HUES6 (cell line): ENCODE measurements at regions not wholly inside any gene's neighbourhood (a gene's known extent, or its start where the extent isn't known, plus 50 kb on each side); places are given as distances from the start of the nearest gene placed in this dataset.

Experiments used
- H3K27ac ChIP-seq: 2 replicates; pipeline ENCODE4 v1.7.0; 2013; ENCODE audit warnings: low read depth, mild to moderate bottlenecking, low read length, inconsistent platforms
- H3K27me3 ChIP-seq: 2 replicates; pipeline ENCODE4 v1.6.1; 2013; ENCODE audit warnings: low read length; ENCODE audit not compliant: control insufficient read depth, insufficient read depth
- H3K36me3 ChIP-seq: 2 replicates; pipeline ENCODE4 v1.6.1; 2013; ENCODE audit warnings: low read length; ENCODE audit not compliant: control insufficient read depth, insufficient read depth
- H3K4me1 ChIP-seq: 2 replicates; pipeline ENCODE4 v1.6.1; 2013; ENCODE audit warnings: low read length; ENCODE audit not compliant: control insufficient read depth, insufficient read depth
- H3K4me3 ChIP-seq: 2 replicates; pipeline ENCODE4 v1.5.1; 2013; ENCODE audit warnings: low read depth, low read length
- H3K9ac ChIP-seq: one replicate; pipeline ENCODE4 v1.6.1; 2013; ENCODE audit warnings: mild to moderate bottlenecking, low read length
- H3K9me3 ChIP-seq: 2 replicates; pipeline ENCODE4 v1.6.1; 2013; ENCODE audit warnings: low read depth, low read length; ENCODE audit not compliant: control insufficient read depth, insufficient read depth

DNA sequence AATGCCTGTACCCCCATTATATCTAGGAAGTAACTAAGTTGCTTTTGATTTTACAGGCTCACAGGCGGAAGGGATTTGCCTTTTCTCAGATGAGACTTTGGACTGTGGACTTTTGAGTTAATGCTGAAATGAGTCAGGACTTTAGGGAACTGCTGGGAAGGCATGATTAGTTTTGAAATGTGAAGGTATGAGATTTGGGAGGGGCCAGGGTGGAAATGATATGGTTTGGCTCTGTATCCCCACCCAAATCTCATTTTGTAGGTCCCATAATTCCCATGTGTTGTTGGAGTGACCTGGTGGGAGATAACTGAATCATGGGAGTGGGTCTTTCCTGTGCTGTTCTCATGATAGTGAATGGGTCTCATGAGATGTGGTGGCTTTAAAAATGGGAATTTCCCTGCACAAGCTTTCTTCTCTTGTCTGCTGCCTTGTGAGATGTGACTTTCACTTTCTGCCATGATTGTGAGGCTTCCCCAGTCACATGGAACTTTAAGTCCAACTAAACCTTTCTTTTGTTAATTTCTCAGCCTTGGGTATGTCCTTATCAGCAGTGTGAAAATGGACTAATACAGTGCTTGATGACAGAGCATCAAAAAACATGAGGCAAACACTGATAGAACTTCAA is 1119.5 kb downstream of the PLA2G4A start:
- Histone ChIP-seq H3K36me3 (no peaks in the 10 kb centered on the region), H3K27me3 (no peaks in the 10 kb centered on the region), H3K4me3 (no peak overlapping the region), H3K4me1 (peaks cover 2% of the 10 kb centered on the region; the same call in 1 of the 2 replicates), H3K27ac (no peak overlapping the region), H3K9me3 (peaks cover 21% of the 10 kb centered on the region), H3K9ac (no peak overlapping the region)

- no peaks in the 10 kb centered on the region for H3K27me3 ChIP-seq
- no peaks in the 10 kb centered on the region for H3K36me3 ChIP-seq
- no peaks in the 10 kb centered on the region for H3K4me1 ChIP-seq
- no peak overlapping the region for H3K27ac ChIP-seq
- H3K4me3 ChIP-seq, result no peak overlapping the region
- peaks cover 21% of the 10 kb centered on the region for H3K9me3 ChIP-seq
- H3K9ac ChIP-seq, result no peak overlapping the region
These were observed 1120.8 kb downstream of the PLA2G4A start for GRCh38 chr1:187949567-187949966.

- no peaks in the 10 kb centered on the region for H3K36me3 ChIP-seq
- H3K9ac ChIP-seq, result no peak overlapping the region
- H3K4me1 ChIP-seq, result no peaks in the 10 kb centered on the region
- no peak overlapping the region for H3K27ac ChIP-seq
- peaks cover 14% of the 10 kb centered on the region for H3K9me3 ChIP-seq
- H3K4me3 ChIP-seq, result no peak overlapping the region
- no peaks in the 10 kb centered on the region for H3K27me3 ChIP-seq
These were observed 1123.1 kb downstream of the PLA2G4A start for GRCh38 chr1:187951817-187952216.

DNA sequence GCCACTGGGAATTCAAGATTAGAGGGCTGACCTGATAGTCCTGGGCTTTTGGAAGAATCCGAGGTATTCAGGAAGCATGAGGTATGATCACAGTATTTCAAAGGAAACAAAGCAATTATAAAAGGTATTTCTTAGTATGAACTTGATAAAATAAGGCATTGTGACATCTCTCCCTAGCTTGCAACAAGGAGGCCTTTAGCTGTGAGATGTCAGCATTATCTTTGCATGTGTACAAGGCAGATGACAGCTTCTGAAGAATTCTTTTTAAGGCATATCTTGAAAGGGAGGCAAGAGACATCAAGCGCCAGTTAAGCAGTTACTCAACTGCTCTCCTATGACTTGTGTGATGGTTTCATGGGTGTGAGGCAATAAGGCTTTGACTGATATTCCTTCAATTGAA is 1123.7 kb downstream of the PLA2G4A start:
- Histone ChIP-seq H3K27me3 (no peaks in the 10 kb centered on the region), H3K9me3 (peaks cover 8% of the 10 kb centered on the region; the same call in 1 of the 2 replicates), H3K27ac (no peak overlapping the region), H3K36me3 (no peaks in the 10 kb centered on the region), H3K4me1 (no peaks in the 10 kb centered on the region), H3K9ac (no peak overlapping the region), H3K4me3 (no peak overlapping the region)

- no peaks in the 10 kb centered on the region for H3K27me3 ChIP-seq
- no peaks in the 10 kb centered on the region for H3K4me1 ChIP-seq
- H3K9me3 ChIP-seq, result peaks cover 4% of the 10 kb centered on the region; the same call in 1 of the 2 replicates
- no peaks in the 10 kb centered on the region for H3K36me3 ChIP-seq
- no peak overlapping the region for H3K27ac ChIP-seq
- H3K4me3 ChIP-seq, result no peak overlapping the region
- H3K9ac ChIP-seq, result no peak overlapping the region
These were observed 1128.2 kb downstream of the PLA2G4A start for GRCh38 chr1:187956975-187957374.

GRCh38 chr1:187958207-187958606 is 1129.5 kb downstream of the PLA2G4A start:
- no peaks in the 10 kb centered on the region for H3K36me3 ChIP-seq
- H3K9me3 ChIP-seq, result no peaks in the 10 kb centered on the region
- no peak overlapping the region for H3K9ac ChIP-seq
- no peak overlapping the region for H3K4me3 ChIP-seq
- H3K27ac ChIP-seq, result no peak overlapping the region
- no peaks in the 10 kb centered on the region for H3K4me1 ChIP-seq
- no peaks in the 10 kb centered on the region for H3K27me3 ChIP-seq

DNA sequence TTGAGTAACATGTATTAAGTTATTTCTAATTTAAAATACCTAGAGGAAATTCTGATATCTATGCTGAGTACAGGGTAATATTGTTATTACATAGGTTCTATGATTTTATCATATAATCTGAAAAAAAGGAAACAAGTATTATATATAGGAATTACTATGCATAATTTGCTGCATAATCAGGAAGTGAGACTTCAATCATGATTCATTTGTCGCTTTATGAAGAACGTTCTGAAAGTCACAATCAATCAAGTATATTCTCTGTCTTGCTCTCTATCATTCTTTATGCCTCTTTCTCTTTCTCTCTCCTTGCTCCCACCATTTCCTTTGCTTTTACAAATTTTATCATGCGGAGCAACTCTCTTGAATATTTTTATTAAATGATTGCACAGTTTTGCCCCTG is 1130.3 kb downstream of the PLA2G4A start:
- Histone ChIP-seq H3K4me3 (no peak overlapping the region), H3K27ac (no peak overlapping the region), H3K36me3 (no peaks in the 10 kb centered on the region), H3K27me3 (no peaks in the 10 kb centered on the region), H3K9me3 (no peaks in the 10 kb centered on the region), H3K9ac (no peak overlapping the region), H3K4me1 (no peaks in the 10 kb centered on the region)

- H3K9ac ChIP-seq, result no peak overlapping the region
- H3K27me3 ChIP-seq, result no peaks in the 10 kb centered on the region
- H3K9me3 ChIP-seq, result no peaks in the 10 kb centered on the region
- H3K36me3 ChIP-seq, result no peaks in the 10 kb centered on the region
- H3K4me1 ChIP-seq, result no peaks in the 10 kb centered on the region
- no peak overlapping the region for H3K27ac ChIP-seq
- no peak overlapping the region for H3K4me3 ChIP-seq
These were observed 1131.4 kb downstream of the PLA2G4A start for GRCh38 chr1:187960125-187960638.

DNA sequence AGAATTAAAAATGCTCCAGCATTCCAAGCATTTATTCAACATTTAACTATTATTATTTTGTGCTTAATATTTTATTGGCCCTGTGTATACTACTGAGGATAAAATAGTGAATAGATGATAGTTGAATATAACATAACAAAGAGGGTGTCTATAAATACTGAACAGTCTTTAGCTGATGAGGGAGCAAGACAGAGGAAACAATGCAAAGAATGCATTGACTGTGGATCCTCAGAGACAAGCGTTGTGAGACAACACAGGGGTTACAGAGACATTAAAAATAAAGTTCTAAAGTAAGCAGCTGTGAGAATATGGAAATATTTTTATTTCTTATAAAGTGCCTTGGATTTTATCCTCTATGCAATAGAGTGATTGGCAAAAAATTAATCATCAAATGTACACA is 1133.1 kb downstream of the PLA2G4A start:
- Histone ChIP-seq H3K27ac (no peak overlapping the region), H3K4me3 (no peak overlapping the region), H3K4me1 (no peaks in the 10 kb centered on the region), H3K9me3 (no peaks in the 10 kb centered on the region), H3K27me3 (no peaks in the 10 kb centered on the region), H3K9ac (no peak overlapping the region), H3K36me3 (no peaks in the 10 kb centered on the region)

DNA sequence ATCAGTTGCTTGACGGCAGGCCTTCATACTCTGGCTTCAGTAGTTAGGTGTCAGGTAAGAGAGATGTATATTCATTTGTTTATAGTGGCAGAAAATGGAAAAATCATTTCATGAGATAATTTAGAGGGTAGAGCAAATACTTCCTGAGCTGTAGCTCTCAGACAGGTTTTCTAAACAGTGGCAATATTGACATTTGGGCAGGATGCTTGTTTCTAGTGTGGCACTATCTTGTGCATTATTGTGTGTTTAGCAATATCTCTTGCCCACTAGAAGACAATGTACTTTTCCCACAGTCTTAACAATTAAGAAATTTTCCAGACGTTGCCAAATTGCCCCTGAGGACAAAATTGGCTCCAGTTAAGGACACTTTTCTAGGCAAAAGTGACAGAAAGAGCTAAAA is 1143.1 kb downstream of the PLA2G4A start:
- Histone ChIP-seq H3K4me1 (no peaks in the 10 kb centered on the region), H3K27me3 (no peaks in the 10 kb centered on the region), H3K9ac (no peak overlapping the region), H3K4me3 (no peak overlapping the region), H3K9me3 (no peaks in the 10 kb centered on the region), H3K27ac (no peak overlapping the region), H3K36me3 (no peaks in the 10 kb centered on the region)

GRCh38 chr1:187977298-187977697 is 1148.5 kb downstream of the PLA2G4A start:
- Histone ChIP-seq H3K27me3 (no peaks in the 10 kb centered on the region), H3K4me3 (no peak overlapping the region), H3K9me3 (no peaks in the 10 kb centered on the region), H3K4me1 (no peaks in the 10 kb centered on the region), H3K9ac (no peak overlapping the region), H3K36me3 (no peaks in the 10 kb centered on the region), H3K27ac (no peak overlapping the region)
